Liver (tissue), 8 donors: ENCODE measurements at regions not wholly inside any gene's neighbourhood (a gene's known extent, or its start where the extent isn't known, plus 50 kb on each side); places are given as distances from the start of the nearest gene placed in this dataset.

Source experiments
- DNase-seq: peaks from one replicate; pipeline ENCODE4 v3.0.0-alpha.2; 2017; ENCODE audit warnings: low spot score
- H3K27ac ChIP-seq, 2 donors: one replicate each; pipeline ENCODE4 v1.7.0; 2013; ENCODE audit warnings: inconsistent platforms in 2 of 2, low read length in 2 of 2, control low read depth in 1 of 2, low read depth in 1 of 2, mild to moderate bottlenecking in 1 of 2
- H3K27me3 ChIP-seq, 4 donors: one replicate each; pipeline versions ENCODE4 v1.6.1 to v1.7.0; 2013; ENCODE audit warnings: low read length in 3 of 4, inconsistent platforms in 1 of 4, mild to moderate bottlenecking in 1 of 4, moderate library complexity in 1 of 4; ENCODE audit not compliant: control insufficient read depth in 4 of 4, insufficient read depth in 4 of 4
- H3K36me3 ChIP-seq, 4 donors: one replicate each; pipeline versions ENCODE4 v1.6.1 to v1.7.0; 2013; ENCODE audit warnings: low read length in 3 of 4, mild to moderate bottlenecking in 3 of 4, low read depth in 1 of 4, moderate library complexity in 1 of 4; ENCODE audit not compliant: control insufficient read depth in 4 of 4, insufficient read depth in 3 of 4
- H3K4me1 ChIP-seq, 4 donors: one replicate each; pipeline versions ENCODE4 v1.6.1 to v1.7.0; 2013; ENCODE audit warnings: low read length in 3 of 4, mild to moderate bottlenecking in 3 of 4, moderate library complexity in 1 of 4; ENCODE audit not compliant: control insufficient read depth in 4 of 4, insufficient read depth in 4 of 4
- H3K4me3 ChIP-seq, 3 donors: one replicate each; pipeline versions ENCODE4 v1.6.1 to v1.7.0; 2013; ENCODE audit warnings: low read length in 3 of 3, control low read depth in 1 of 3, low read depth in 1 of 3, mild to moderate bottlenecking in 1 of 3
- H3K9ac ChIP-seq, 2 donors: one replicate each; pipeline ENCODE4 v1.7.0; 2013; ENCODE audit warnings: low read length in 2 of 2, mild to moderate bottlenecking in 2 of 2, moderate library complexity in 2 of 2, control low read depth in 1 of 2, low read depth in 1 of 2
- H3K9me3 ChIP-seq, 4 donors: one replicate each; pipeline versions ENCODE4 v1.6.1 to v1.7.0; 2013; ENCODE audit warnings: low read length in 3 of 4; ENCODE audit not compliant: control insufficient read depth in 4 of 4
- ATF3 ChIP-seq: IDR thresholded peaks from 2 replicates; pipeline ENCODE4 v1.6.1; 2016; ENCODE audit warnings: antibody characterized with exemption
- EGR1 ChIP-seq, 2 donors: IDR thresholded peaks; 2 replicates each; pipeline ENCODE4 v1.6.1; 2016 to 2018; ENCODE audit warnings: antibody characterized with exemption in 2 of 2, low read depth in 2 of 2
- FOXA1 ChIP-seq: IDR thresholded peaks from 2 replicates; pipeline ENCODE4 v1.6.1; 2016; ENCODE audit warnings: antibody characterized with exemption
- GABPA ChIP-seq, 2 donors: IDR thresholded peaks in 1 of 2; conservative IDR thresholded peaks in 1 of 2; 2 replicates each; pipeline ENCODE4 v1.6.1; 2016; ENCODE audit warnings: antibody characterized with exemption in 2 of 2, mild to moderate bottlenecking in 1 of 2, moderate library complexity in 1 of 2
- HNF4A ChIP-seq, 2 donors: conservative IDR thresholded peaks; 2 replicates each; pipeline ENCODE4 v1.6.1; 2016; ENCODE audit warnings: antibody characterized with exemption in 2 of 2, mild to moderate bottlenecking in 2 of 2
- HNF4G ChIP-seq: IDR thresholded peaks from 2 replicates; pipeline ENCODE4 v1.6.1; 2016; ENCODE audit warnings: antibody characterized with exemption
- JUND ChIP-seq, 2 donors: IDR thresholded peaks; 2 replicates each; pipeline ENCODE4 v1.6.1; 2016; ENCODE audit warnings: antibody characterized with exemption in 2 of 2
- MAX ChIP-seq: IDR thresholded peaks from 2 replicates; pipeline ENCODE4 v1.6.1; 2016; ENCODE audit warnings: antibody characterized with exemption
- NR2F2 ChIP-seq: IDR thresholded peaks from 2 replicates; pipeline ENCODE4 v1.6.1; 2016; ENCODE audit warnings: antibody characterized with exemption
- RAD21 ChIP-seq, 2 donors: IDR thresholded peaks; 2 replicates each; pipeline ENCODE4 v1.6.1; 2016; ENCODE audit warnings: antibody characterized with exemption in 2 of 2, mild to moderate bottlenecking in 2 of 2
- RXRA ChIP-seq, 2 donors: IDR thresholded peaks; 2 replicates each; pipeline ENCODE4 v1.6.1; 2017 to 2018; ENCODE audit warnings: antibody characterized with exemption in 2 of 2, mild to moderate bottlenecking in 1 of 2
- TAF1 ChIP-seq: conservative IDR thresholded peaks from 2 replicates; pipeline ENCODE4 v1.6.1; 2016; ENCODE audit warnings: antibody characterized with exemption, mild to moderate bottlenecking
- YY1 ChIP-seq: IDR thresholded peaks from 2 replicates; pipeline ENCODE4 v1.6.1; 2016; ENCODE audit warnings: antibody characterized with exemption, mild to moderate bottlenecking
- ZBTB33 ChIP-seq: IDR thresholded peaks from 2 replicates; pipeline ENCODE4 v1.6.1; 2016; ENCODE audit warnings: antibody characterized with exemption
- WGBS: extraction: QIAGEN DNeasy Blood & Tissue Kit; methylation state at CpG from one replicate; pipeline ENCODE4 v1.1.7; 2013; 5-methylcytosine and 5-hydroxymethylcytosine counted together
- TF ChIP-seq, protein P1 (sequence below): IDR thresholded peaks from 2 replicates; pipeline ENCODE4 v1.6.1; 2016; ENCODE audit warnings: antibody characterized with exemption, mild to moderate bottlenecking
- TF ChIP-seq, protein P2 (sequence below): fragments of 150-350 bp; IDR thresholded peaks from 2 replicates; pipeline ENCODE4 v1.5.1; 2017; ENCODE audit warnings: improper control_type of control experiment, low read depth, low read length; ENCODE audit not compliant: missing input control
- donor health status: healthy.
- donor health status: healthy.
- donor health status: healthy.
- donor health status: healthy.
- donor health status: healthy.

DNA sequence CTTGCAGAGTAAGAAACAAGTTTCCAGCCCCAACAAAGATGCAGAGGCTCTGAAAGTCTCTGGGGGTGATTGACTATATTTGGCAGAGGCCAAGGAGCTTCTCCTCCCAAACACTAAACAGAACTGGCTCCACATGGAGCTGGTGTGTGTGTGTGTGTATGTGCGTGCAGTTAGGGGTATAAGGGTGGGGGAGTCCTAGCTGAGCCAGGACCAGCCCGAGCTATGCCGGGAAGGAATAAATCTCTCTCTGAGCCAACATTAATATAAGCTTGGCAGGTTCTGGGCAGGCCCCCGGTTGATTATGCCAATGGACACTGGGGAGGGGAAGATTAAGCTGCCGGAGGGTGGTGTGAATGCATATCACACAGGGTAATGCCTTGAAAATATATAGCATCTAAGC lies 324.2 kb downstream of the MIAT start:
- peaks cover 0 to 14% (median 2%) of the 10 kb centered on the region in 4 donors for H3K27me3 ChIP-seq
- TF ChIP-seq EGR1 (IDR thresholded peaks at IDR 0.05; ENCODE audit: low read depth in 2 of 2) (no peak), RAD21 (IDR thresholded peaks at IDR 0.05) (no peak), TAF1 (no peak), HNF4G (no peak), JUND (IDR thresholded peaks at IDR 0.05) (no peak), GABPA (IDR thresholded peaks at IDR 0.05 in 1 of 2, conservative IDR thresholded peaks at IDR 0.05 in 1 of 2) (no peak), MAX (no peak), ATF3 (no peak)
- TF ChIP-seq, protein P1, sequence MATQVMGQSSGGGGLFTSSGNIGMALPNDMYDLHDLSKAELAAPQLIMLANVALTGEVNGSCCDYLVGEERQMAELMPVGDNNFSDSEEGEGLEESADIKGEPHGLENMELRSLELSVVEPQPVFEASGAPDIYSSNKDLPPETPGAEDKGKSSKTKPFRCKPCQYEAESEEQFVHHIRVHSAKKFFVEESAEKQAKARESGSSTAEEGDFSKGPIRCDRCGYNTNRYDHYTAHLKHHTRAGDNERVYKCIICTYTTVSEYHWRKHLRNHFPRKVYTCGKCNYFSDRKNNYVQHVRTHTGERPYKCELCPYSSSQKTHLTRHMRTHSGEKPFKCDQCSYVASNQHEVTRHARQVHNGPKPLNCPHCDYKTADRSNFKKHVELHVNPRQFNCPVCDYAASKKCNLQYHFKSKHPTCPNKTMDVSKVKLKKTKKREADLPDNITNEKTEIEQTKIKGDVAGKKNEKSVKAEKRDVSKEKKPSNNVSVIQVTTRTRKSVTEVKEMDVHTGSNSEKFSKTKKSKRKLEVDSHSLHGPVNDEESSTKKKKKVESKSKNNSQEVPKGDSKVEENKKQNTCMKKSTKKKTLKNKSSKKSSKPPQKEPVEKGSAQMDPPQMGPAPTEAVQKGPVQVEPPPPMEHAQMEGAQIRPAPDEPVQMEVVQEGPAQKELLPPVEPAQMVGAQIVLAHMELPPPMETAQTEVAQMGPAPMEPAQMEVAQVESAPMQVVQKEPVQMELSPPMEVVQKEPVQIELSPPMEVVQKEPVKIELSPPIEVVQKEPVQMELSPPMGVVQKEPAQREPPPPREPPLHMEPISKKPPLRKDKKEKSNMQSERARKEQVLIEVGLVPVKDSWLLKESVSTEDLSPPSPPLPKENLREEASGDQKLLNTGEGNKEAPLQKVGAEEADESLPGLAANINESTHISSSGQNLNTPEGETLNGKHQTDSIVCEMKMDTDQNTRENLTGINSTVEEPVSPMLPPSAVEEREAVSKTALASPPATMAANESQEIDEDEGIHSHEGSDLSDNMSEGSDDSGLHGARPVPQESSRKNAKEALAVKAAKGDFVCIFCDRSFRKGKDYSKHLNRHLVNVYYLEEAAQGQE: no peak
- TF ChIP-seq, protein P2, sequence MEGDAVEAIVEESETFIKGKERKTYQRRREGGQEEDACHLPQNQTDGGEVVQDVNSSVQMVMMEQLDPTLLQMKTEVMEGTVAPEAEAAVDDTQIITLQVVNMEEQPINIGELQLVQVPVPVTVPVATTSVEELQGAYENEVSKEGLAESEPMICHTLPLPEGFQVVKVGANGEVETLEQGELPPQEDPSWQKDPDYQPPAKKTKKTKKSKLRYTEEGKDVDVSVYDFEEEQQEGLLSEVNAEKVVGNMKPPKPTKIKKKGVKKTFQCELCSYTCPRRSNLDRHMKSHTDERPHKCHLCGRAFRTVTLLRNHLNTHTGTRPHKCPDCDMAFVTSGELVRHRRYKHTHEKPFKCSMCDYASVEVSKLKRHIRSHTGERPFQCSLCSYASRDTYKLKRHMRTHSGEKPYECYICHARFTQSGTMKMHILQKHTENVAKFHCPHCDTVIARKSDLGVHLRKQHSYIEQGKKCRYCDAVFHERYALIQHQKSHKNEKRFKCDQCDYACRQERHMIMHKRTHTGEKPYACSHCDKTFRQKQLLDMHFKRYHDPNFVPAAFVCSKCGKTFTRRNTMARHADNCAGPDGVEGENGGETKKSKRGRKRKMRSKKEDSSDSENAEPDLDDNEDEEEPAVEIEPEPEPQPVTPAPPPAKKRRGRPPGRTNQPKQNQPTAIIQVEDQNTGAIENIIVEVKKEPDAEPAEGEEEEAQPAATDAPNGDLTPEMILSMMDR: no peak
- H3K9me3 ChIP-seq: no peaks in the 10 kb centered on the region
- no peak for DNase-seq
- WGBS: 64% methylated on average over 5 of the region's 5 CpGs
- H3K4me3 ChIP-seq: no peak overlapping the region
- H3K27ac ChIP-seq: no peak overlapping the region
- no peaks in the 10 kb centered on the region for H3K4me1 ChIP-seq
- H3K36me3 ChIP-seq: no peaks in the 10 kb centered on the region
- H3K9ac ChIP-seq: no peak overlapping the region

DNA sequence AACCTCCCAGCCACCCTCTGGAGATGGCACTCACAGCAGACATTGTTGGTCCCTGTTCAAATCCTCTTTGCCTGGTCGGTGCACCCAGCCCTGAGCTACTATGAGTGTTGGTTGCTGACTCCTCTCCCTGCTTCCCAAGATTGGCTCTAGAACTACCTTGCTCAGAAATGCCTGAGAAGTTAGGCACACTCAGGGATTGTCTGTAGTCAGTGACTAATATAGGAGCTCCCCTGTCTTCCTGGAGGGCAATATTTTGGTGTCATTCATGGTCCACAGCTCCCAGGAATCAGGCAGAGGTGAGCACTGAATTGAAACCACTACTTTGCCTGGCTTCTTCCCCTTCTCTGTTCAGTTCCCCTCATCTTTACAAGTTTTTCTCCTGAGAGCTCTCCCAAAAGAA lies 325.9 kb downstream of the MIAT start:
- no peak overlapping the region for H3K9ac ChIP-seq
- peaks cover 0 to 3% (median 0%) of the 10 kb centered on the region in 4 donors for H3K9me3 ChIP-seq
- WGBS: 48% methylated on average over 1 of the region's 1 CpG
- no peak overlapping the region for H3K4me3 ChIP-seq
- H3K27ac ChIP-seq: no peak overlapping the region
- H3K4me1 ChIP-seq: no peaks in the 10 kb centered on the region
- H3K36me3 ChIP-seq: no peaks in the 10 kb centered on the region
- H3K27me3 ChIP-seq: peaks cover 0 to 6% (median 2%) of the 10 kb centered on the region in 4 donors
- TF ChIP-seq TAF1: no peak
- TF ChIP-seq FOXA1: no peak
- no peak for TF ChIP-seq NR2F2
- TF ChIP-seq RXRA (IDR thresholded peaks at IDR 0.05): no peak
- TF ChIP-seq HNF4A (conservative IDR thresholded peaks at IDR 0.05): no peak
- TF ChIP-seq EGR1 (IDR thresholded peaks at IDR 0.05; ENCODE audit: low read depth in 2 of 2): no peak
- TF ChIP-seq, protein P1: no peak
- no peak for TF ChIP-seq ZBTB33
- TF ChIP-seq ATF3: no peak
- TF ChIP-seq, protein P2: no peak
- no peak for TF ChIP-seq RAD21 (IDR thresholded peaks at IDR 0.05)
- no peak for TF ChIP-seq YY1
- TF ChIP-seq JUND (IDR thresholded peaks at IDR 0.05): no peak
- DNase-seq: no peak
